Suprapubic skin (tissue), 3 donors: ENCODE measurements at regions not wholly inside any gene's neighbourhood (a gene's known extent, or its start where the extent isn't known, plus 50 kb on each side); places are given as distances from the start of the nearest gene placed in this dataset.

ENCODE experiments used
- POLR2A ChIP-seq, 2 donors: fragments of 450-650 bp; IDR thresholded peaks; one replicate each; pipeline ENCODE4 v1.6.1; 2017; ENCODE audit warnings: antibody characterized with exemption in 2 of 2, mild to moderate bottlenecking in 2 of 2, moderate library complexity in 2 of 2
- TF ChIP-seq, protein P1 (sequence below), 2 donors: fragments of 200-600 bp in 1 of 2; fragments of 450-650 bp in 1 of 2; sonication (generic) in 1 of 2; IDR thresholded peaks; one replicate each; pipeline ENCODE4 v1.5.1; 2016 to 2019; ENCODE audit warnings: antibody characterized with exemption in 2 of 2, mild to moderate bottlenecking in 1 of 2, moderate library complexity in 1 of 2

DNA sequence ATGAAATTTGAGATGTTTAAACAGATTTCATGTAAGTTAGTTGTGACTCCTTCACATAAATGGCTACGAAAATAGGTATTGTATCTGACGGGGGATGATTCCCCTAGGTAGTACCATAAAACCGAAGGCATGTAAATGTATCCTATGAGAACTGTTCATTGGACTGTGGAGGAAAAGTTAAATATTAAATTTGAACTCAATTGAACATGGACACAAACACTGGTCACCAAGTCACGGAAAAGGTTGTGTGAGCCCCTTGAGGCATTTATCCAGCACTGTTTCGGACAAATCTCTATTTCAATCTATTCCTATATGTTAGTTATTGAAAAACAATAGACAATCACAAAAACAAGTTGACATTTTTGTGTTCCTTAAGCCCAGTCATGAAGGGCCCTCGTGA, 1014.3 kb upstream of the NOVA1 start:
- TF ChIP-seq, protein P1, sequence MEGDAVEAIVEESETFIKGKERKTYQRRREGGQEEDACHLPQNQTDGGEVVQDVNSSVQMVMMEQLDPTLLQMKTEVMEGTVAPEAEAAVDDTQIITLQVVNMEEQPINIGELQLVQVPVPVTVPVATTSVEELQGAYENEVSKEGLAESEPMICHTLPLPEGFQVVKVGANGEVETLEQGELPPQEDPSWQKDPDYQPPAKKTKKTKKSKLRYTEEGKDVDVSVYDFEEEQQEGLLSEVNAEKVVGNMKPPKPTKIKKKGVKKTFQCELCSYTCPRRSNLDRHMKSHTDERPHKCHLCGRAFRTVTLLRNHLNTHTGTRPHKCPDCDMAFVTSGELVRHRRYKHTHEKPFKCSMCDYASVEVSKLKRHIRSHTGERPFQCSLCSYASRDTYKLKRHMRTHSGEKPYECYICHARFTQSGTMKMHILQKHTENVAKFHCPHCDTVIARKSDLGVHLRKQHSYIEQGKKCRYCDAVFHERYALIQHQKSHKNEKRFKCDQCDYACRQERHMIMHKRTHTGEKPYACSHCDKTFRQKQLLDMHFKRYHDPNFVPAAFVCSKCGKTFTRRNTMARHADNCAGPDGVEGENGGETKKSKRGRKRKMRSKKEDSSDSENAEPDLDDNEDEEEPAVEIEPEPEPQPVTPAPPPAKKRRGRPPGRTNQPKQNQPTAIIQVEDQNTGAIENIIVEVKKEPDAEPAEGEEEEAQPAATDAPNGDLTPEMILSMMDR (IDR thresholded peaks at IDR 0.05), result no peak
- TF ChIP-seq POLR2A (IDR thresholded peaks at IDR 0.05), result no peak
